K562 (cell line): ENCODE measurements at regions not wholly inside any gene's neighbourhood (a gene's known extent, or its start where the extent isn't known, plus 50 kb on each side); places are given as distances from the start of the nearest gene placed in this dataset.
A peak's percentile ranks its signal among the peaks of the same experiment; 100 is the strongest.

Experiments
- ATAC-seq: fragments of 200-7000 bp; cut with Tn5 transposase; 3 replicates; pipeline ENCODE4 v1.9.1; 2020; ENCODE audit warnings: moderate library complexity
- BruUV-seq: library from RNA; stranded (reverse); fragments of 400-500 nt; replicated peaks from 2 replicates; lab custom pipeline; 2021; lab: Mats Ljungman, UMichigan
- CTCF ChIA-PET: fragments of 300-600 bp; formaldehyde crosslinking; extraction: SDS; loops from one replicate; lab custom pipeline; 2021; ENCODE audit warnings: low intra/inter-chr PET ratio; lab: Yijun Ruan, JAX
- POLR2A ChIA-PET: fragments of 300-600, 350-650 bp; sonication (Branson Sonifier 250); formaldehyde crosslinking; extraction: SDS; loops from one replicate; lab custom pipeline; 2021; ENCODE audit warnings: antibody characterized with exemption, inconsistent platforms; lab: Yijun Ruan, JAX
- DNase-seq, 4 experiments: peaks; one replicate each; pipeline versions ENCODE4 v3.0.0 to v3.0.0-alpha.2; 2011 to 2018; ENCODE audit warnings: low spot score in 3 of 4, mixed read lengths in 3 of 4; ENCODE audit errors: extremely low read depth in 1 of 4
- FAIRE-seq: peaks from 2 replicates; lab custom pipeline; 2011; peaks lifted over from hg19 to GRCh38; lab: Jason Lieb, UNC
- H2AFZ ChIP-seq: 2 replicates; pipeline ENCODE4 v1.6.0; 2011; ENCODE audit warnings: low read depth, low read length, control low read depth, inconsistent platforms
- H3K27ac ChIP-seq: fragments of 200-600 bp; 3 replicates; pipeline ENCODE4 v1.8.0; 2011; ENCODE audit warnings: low read depth, mild to moderate bottlenecking, control low read depth, inconsistent platforms, low read length, moderate library complexity, mixed read lengths; ENCODE audit errors: extremely low read depth
- H3K27me3 ChIP-seq, 2 experiments: fragments of 300-600 bp in 1 of 2; 2 replicates in 1 of 2; 3 replicates in 1 of 2; pipeline versions ENCODE4 v1.6.0 to v1.8.0; 2011; ENCODE audit warnings: inconsistent platforms in 2 of 2, low read length in 2 of 2, mild to moderate bottlenecking in 1 of 2, mixed read lengths in 1 of 2, moderate library complexity in 1 of 2; ENCODE audit not compliant: control insufficient read depth in 2 of 2, insufficient read depth in 2 of 2
- H3K36me3 ChIP-seq: fragments of 300-600 bp; 3 replicates; pipeline ENCODE4 v1.8.0; 2011; ENCODE audit warnings: mild to moderate bottlenecking, low read length, inconsistent platforms; ENCODE audit not compliant: control insufficient read depth, insufficient read depth
- H3K4me1 ChIP-seq, 2 experiments: fragments of 200-600 bp in 1 of 2; replicated peaks in 1 of 2; 2 replicates in 1 of 2; 3 replicates in 1 of 2; pipeline versions ENCODE4 v1.5.1 to v1.8.0; 2011; ENCODE audit warnings: inconsistent platforms in 2 of 2, low read length in 2 of 2, mild to moderate bottlenecking in 1 of 2, mixed read lengths in 1 of 2, moderate library complexity in 1 of 2; ENCODE audit not compliant: control insufficient read depth in 2 of 2, insufficient read depth in 2 of 2
- H3K4me2 ChIP-seq: 2 replicates; pipeline ENCODE4 v1.6.1; 2011; ENCODE audit warnings: low read length, control low read depth, inconsistent platforms, mixed read lengths; ENCODE audit not compliant: insufficient read depth
- H3K4me3 ChIP-seq: fragments of 200-600 bp; sonication (generic), shearing (Covaris generic); 2 replicates; pipeline ENCODE4 v1.5.1; 2016; ENCODE audit warnings: control low read depth, inconsistent platforms
- H3K79me2 ChIP-seq: fragments of 200-600 bp; 3 replicates; pipeline ENCODE4 v1.8.0; 2011; ENCODE audit warnings: low read length, inconsistent platforms; ENCODE audit not compliant: control insufficient read depth, insufficient read depth
- H3K9ac ChIP-seq, 2 experiments: 2 replicates each; pipeline versions ENCODE4 v1.6.0 to v1.6.1; 2011; ENCODE audit warnings: low read depth in 2 of 2, low read length in 2 of 2, control low read depth in 1 of 2, inconsistent platforms in 1 of 2, mild to moderate bottlenecking in 1 of 2, mixed read lengths in 1 of 2; ENCODE audit not compliant: insufficient read depth in 1 of 2
- H3K9me1 ChIP-seq: one replicate; pipeline ENCODE4 v1.6.0; 2011; ENCODE audit warnings: inconsistent platforms, mild to moderate bottlenecking, low read length, moderate library complexity; ENCODE audit not compliant: control insufficient read depth, insufficient read depth
- H3K9me3 ChIP-seq: replicated peaks from 2 replicates; pipeline ENCODE4 v1.5.1; 2011; ENCODE audit warnings: low read depth, low read length, inconsistent platforms; ENCODE audit not compliant: control insufficient read depth, insufficient read depth
- H4K20me1 ChIP-seq: replicated peaks from 2 replicates; pipeline ENCODE4 v1.6.1; 2011; ENCODE audit warnings: low read length, inconsistent platforms, mixed read lengths; ENCODE audit not compliant: control insufficient read depth, insufficient read depth
- CTCF ChIP-seq, 3 experiments: IDR thresholded peaks in 2 of 3; conservative IDR thresholded peaks in 1 of 3; 2 replicates each; pipeline ENCODE4 v1.5.1; 2011 to 2012; ENCODE audit warnings: low read length in 3 of 3, mild to moderate bottlenecking in 3 of 3, control low read depth in 2 of 3, improper control_type of control experiment in 1 of 3, inconsistent platforms in 1 of 3, low read depth in 1 of 3, mixed read lengths in 1 of 3, moderate library complexity in 1 of 3; ENCODE audit not compliant: insufficient read depth in 2 of 3
- EGR1 ChIP-seq: fragments of 450-650 bp; conservative IDR thresholded peaks from 2 replicates; pipeline ENCODE4 v1.6.1; 2017; ENCODE audit warnings: mild to moderate bottlenecking
- EHMT2 ChIP-seq: fragments of 450-650 bp; IDR thresholded peaks from 2 replicates; pipeline ENCODE4 v1.6.1; 2018; ENCODE audit warnings: antibody characterized with exemption
- GABPA ChIP-seq: fragments of 200-800 bp; sonication (Bioruptor generic); conservative IDR thresholded peaks from 2 replicates; pipeline ENCODE4 v1.6.1; 2016; ENCODE audit warnings: low read depth, missing genetic modification characterization, missing compliant biosample characterization
- HDGF ChIP-seq: fragments of 450-650 bp; IDR thresholded peaks from 2 replicates; pipeline ENCODE4 v1.6.1; 2016
- HNRNPH1 ChIP-seq: fragments of 200-400 bp; formaldehyde crosslinking; optimal IDR thresholded peaks from 2 replicates; pipeline ENCODE3; 2017; ENCODE audit warnings: low read depth, mild to moderate bottlenecking, low read length, moderate library complexity
- MLX ChIP-seq, 2 experiments: fragments of 450-650 bp in 1 of 2; sonication (generic) in 1 of 2; formaldehyde crosslinking; conservative IDR thresholded peaks; 2 replicates each; pipeline versions ENCODE4 v1.4.0 to v1.8.1; 2020 to 2022; ENCODE audit warnings: mild to moderate bottlenecking in 1 of 2, missing genetic modification reagents in 1 of 2
- NFIX ChIP-seq: fragments of 250-450 bp; sonication (Bioruptor Pico); IDR thresholded peaks from 2 replicates; pipeline ENCODE4 v1.4.0; 2020; ENCODE audit warnings: low read depth, mild to moderate bottlenecking, moderate library complexity
- NFXL1 ChIP-seq: fragments of 450-650 bp; formaldehyde crosslinking; IDR thresholded peaks from 2 replicates; pipeline ENCODE4 v1.4.0; 2021; ENCODE audit warnings: mild to moderate bottlenecking
- POLR3A ChIP-seq: IDR thresholded peaks from 2 replicates; pipeline ENCODE4 v1.6.1; 2011; ENCODE audit warnings: borderline replicate concordance, mild to moderate bottlenecking, moderate library complexity; ENCODE audit not compliant: insufficient read length, insufficient read depth; ENCODE audit errors: extremely low read depth
- RBM22 ChIP-seq: fragments of 200-400 bp; formaldehyde crosslinking; IDR thresholded peaks from 2 replicates; pipeline ENCODE4 v1.6.1; 2018; ENCODE audit warnings: low read length, low read depth; ENCODE audit not compliant: poor library complexity, severe bottlenecking
- RBM25 ChIP-seq: fragments of 200-400 bp; formaldehyde crosslinking; IDR thresholded peaks from 2 replicates; pipeline ENCODE4 v1.6.1; 2018; ENCODE audit warnings: low read length, low read depth, moderate library complexity; ENCODE audit not compliant: severe bottlenecking
- RBM34 ChIP-seq: fragments of 200-400 bp; formaldehyde crosslinking; IDR thresholded peaks from 2 replicates; pipeline ENCODE4 v1.6.1; 2018; ENCODE audit warnings: low read length, borderline replicate concordance; ENCODE audit not compliant: insufficient read depth
- SREBF1 ChIP-seq: fragments of 150-350 bp; IDR thresholded peaks from 2 replicates; pipeline ENCODE4 v1.6.1; 2014; ENCODE audit warnings: antibody characterized with exemption, low read depth, low read length, borderline replicate concordance
- TEAD4 ChIP-seq, 2 experiments: sonication (generic) in 1 of 2; formaldehyde crosslinking in 1 of 2; IDR thresholded peaks; 2 replicates each; pipeline versions ENCODE4 v1.6.1 to v1.8.0; 2012 to 2022; ENCODE audit warnings: borderline replicate concordance in 1 of 2, inconsistent platforms in 1 of 2, low read length in 1 of 2, mild to moderate bottlenecking in 1 of 2, missing genetic modification reagents in 1 of 2
- ZNF146 ChIP-seq: IDR thresholded peaks from one replicate; pipeline ENCODE4 v1.6.1; 2018; ENCODE audit warnings: missing compliant biosample characterization; ENCODE audit not compliant: unreplicated experiment
- ZNF512 ChIP-seq: IDR thresholded peaks from 2 replicates; pipeline ENCODE4 v1.6.1; 2016; ENCODE audit warnings: missing genetic modification characterization, missing compliant biosample characterization
- WGBS: fragments of 100-300 bp; shearing (Covaris generic); methylation state at CpG from one replicate; pipeline ENCODE4 v1.1.6; 2016; ENCODE audit warnings: low coverage, mixed read lengths; ENCODE audit not compliant: insufficient coverage; ENCODE audit errors: missing lambda C conversion rate; 5-methylcytosine and 5-hydroxymethylcytosine counted together
- in situ Hi-C: fragments of 300-500 bp; cut with MboI; formaldehyde crosslinking; loops from 4 replicates; pipeline ENCODE4 v1.15.0; 2018; ENCODE audit warnings: inconsistent platforms, mixed read lengths
- intact Hi-C: fragments of 100-400 bp; cut with micrococcal nuclease; formaldehyde crosslinking; loops from 2 replicates; pipeline ENCODE4 v1.14.2; 2022

- FAIRE-seq = no peak
- peaks cover 68% of the 10 kb centered on the region for H4K20me1 ChIP-seq
- peaks cover 13% of the 10 kb centered on the region for H3K9me1 ChIP-seq
- no peak for DNase-seq
- H3K79me2 ChIP-seq = peaks cover 6% of the 10 kb centered on the region; the same call in 2 of the 3 replicates
- intact Hi-C loops = no loop called here
- H3K27ac ChIP-seq = no peak overlapping the region
- H3K9me3 ChIP-seq = no peaks in the 10 kb centered on the region
- ATAC-seq = no peak
- no peak overlapping the region for H2AFZ ChIP-seq
- ChIA-PET POLR2A (no interaction called here), CTCF (no interaction called here)
- BruUV-seq = no TSS peak
- H3K4me1 ChIP-seq = peaks cover 0 to 52% of the 10 kb centered on the region in 2 experiments; a peak in 2 of 5 replicates
- no peaks in the 10 kb centered on the region for H3K36me3 ChIP-seq
- in situ Hi-C loops = loop anchor here (10.0 kb wide), 1 partner anchor 136 kb away; the partner anchor contains the start of gene CIBAR2
- 71% methylated on average over 14 of the region's 14 CpGs for WGBS
- H3K4me3 ChIP-seq = no peak overlapping the region
- no peak overlapping the region for H3K4me2 ChIP-seq
- no peak overlapping the region for H3K9ac ChIP-seq
- no peaks in the 10 kb centered on the region for H3K27me3 ChIP-seq
- TF ChIP-seq GABPA (tag) (no peak), NFIX (CRISPR knock-in tag) (no peak), RBM25 (peak; percentile 46), SREBF1 (no peak), HNRNPH1 (no peak), MLX (CRISPR knock-in tag; conservative IDR thresholded peaks at IDR 0.05) (no peak), ZNF146 (CRISPR knock-in tag) (peak; percentile 99), EGR1 (peak; percentile 61), NFXL1 (CRISPR knock-in tag) (no peak), RBM22 (no peak), ZNF512 (no peak), HDGF (no peak), POLR3A (no peak), TEAD4 (IDR thresholded peaks at IDR 0.05; ENCODE audit: low read length) (no peak), TEAD4 (CRISPR knock-in tag; IDR thresholded peaks at IDR 0.05; ENCODE audit: borderline replicate concordance) (no peak), RBM34 (no peak), EHMT2 (no peak), CTCF (IDR thresholded peaks at IDR 0.05 in 2 of 3, conservative IDR thresholded peaks at IDR 0.05 in 1 of 3; ENCODE audit: insufficient read depth in 2 of 3, low read depth in 1 of 3, low read length in 3 of 3) (no peak)
Measured at GRCh38 chr16:85250609-85251223, 138.4 kb upstream of the CIBAR2 start.
